ENCODE measurements at regions not wholly inside any gene's neighbourhood (a gene's known extent, or its start where the extent isn't known, plus 50 kb on each side); places are given as distances from the start of the nearest gene placed in this dataset.

- peak; percentile 47; the same call in 1 of the 2 replicates for TF ChIP-seq PRDM10 (tag by site-specific recombination; IDR thresholded peaks at IDR 0.05)
- peak; percentile 45; the same call in 1 of the 2 replicates for TF ChIP-seq ZBTB20 (tag by site-specific recombination; IDR thresholded peaks at IDR 0.05)
- no peak for TF ChIP-seq ZNF639 (tag by site-specific recombination; IDR thresholded peaks at IDR 0.05)
- TF ChIP-seq ZNF202 (tag by site-specific recombination; IDR thresholded peaks at IDR 0.05; ENCODE audit: borderline replicate concordance) = no peak
- 0 out of 2 replicates have a peak, but pooled peaks have one; percentile 23 for TF ChIP-seq ZNF518A (tag by site-specific recombination; conservative IDR thresholded peaks at IDR 0.05; ENCODE audit: low read depth)
These were observed 252.8 kb upstream of the CDH4 start (continued) for GRCh38 chr20:60999250-60999649.

- Histone ChIP-seq H3K36me3 (ENCODE audit: control insufficient read depth in 2 of 2, insufficient read depth in 1 of 2, low read length in 2 of 2) (no peaks in the 10 kb centered on the region), H3K9me3 (ENCODE audit: control insufficient read depth, insufficient read depth, low read depth, low read length) (no peaks in the 10 kb centered on the region), H3K27ac (ENCODE audit: extremely low read depth, low read depth, low read length) (no peak overlapping the region), H3K4me1 (ENCODE audit: control insufficient read depth, insufficient read depth, low read length) (no peaks in the 10 kb centered on the region), H3K4me3 (ENCODE audit: low read depth, low read length) (no peak overlapping the region)
- ChIA-PET POLR2A (no interaction called here), CTCF (no interaction called here)
- TF ChIP-seq ZNF350 (tag by site-specific recombination; IDR thresholded peaks at IDR 0.05) (no peak), ATF2 (tag by site-specific recombination; IDR thresholded peaks at IDR 0.05; ENCODE audit: low read depth) (peak; percentile 86), PRDM6 (tag by site-specific recombination; IDR thresholded peaks at IDR 0.05) (0 out of 2 replicates have a peak, but pooled peaks have one; percentile 13), KLF17 (tag by site-specific recombination; IDR thresholded peaks at IDR 0.05) (no peak), IKZF3 (tag by site-specific recombination; IDR thresholded peaks at IDR 0.05) (no peak), ZNF645 (tag by site-specific recombination; IDR thresholded peaks at IDR 0.05) (no peak), HIC1 (tag by site-specific recombination; IDR thresholded peaks at IDR 0.05) (no peak)
These were observed 250.0 kb upstream of the CDH4 start for GRCh38 chr20:61002090-61002489.

Data from HEK293 (cell line).